HG03354 (cell line): ENCODE measurements at regions not wholly inside any gene's neighbourhood (a gene's known extent, or its start where the extent isn't known, plus 50 kb on each side); places are given as distances from the start of the nearest gene placed in this dataset.

Experiments used
- ATAC-seq: cut with Tn5 transposase; IDR thresholded peaks from one replicate; pipeline ENCODE4 v1.9.1; 2021; ENCODE audit warnings: mild to moderate bottlenecking; ENCODE audit not compliant: unreplicated experiment, poor library complexity, severe bottlenecking

GRCh38 chr4:138329506-138330070 is 87.4 kb upstream of the SLC7A11 start:
- ATAC-seq: no peak

DNA sequence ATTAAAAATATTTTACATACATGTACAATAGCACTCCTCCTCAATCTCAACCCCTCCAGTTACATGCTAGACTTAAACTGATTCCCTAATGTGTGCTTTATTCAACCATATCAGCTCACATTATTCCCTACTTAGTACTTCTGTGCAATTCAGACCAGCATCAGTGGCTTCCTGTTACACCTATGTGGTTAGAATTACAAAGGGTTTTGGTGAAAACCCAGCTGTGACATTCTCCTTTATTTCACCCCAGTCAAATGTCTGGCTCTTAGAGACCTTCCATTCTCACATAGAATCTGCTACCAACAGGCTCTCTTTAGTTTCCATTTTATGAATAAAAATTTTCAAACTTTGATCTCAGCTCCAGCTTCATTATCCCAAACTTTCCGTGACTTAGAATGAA is 85.2 kb upstream of the SLC7A11 start:
- ATAC-seq: no peak

DNA sequence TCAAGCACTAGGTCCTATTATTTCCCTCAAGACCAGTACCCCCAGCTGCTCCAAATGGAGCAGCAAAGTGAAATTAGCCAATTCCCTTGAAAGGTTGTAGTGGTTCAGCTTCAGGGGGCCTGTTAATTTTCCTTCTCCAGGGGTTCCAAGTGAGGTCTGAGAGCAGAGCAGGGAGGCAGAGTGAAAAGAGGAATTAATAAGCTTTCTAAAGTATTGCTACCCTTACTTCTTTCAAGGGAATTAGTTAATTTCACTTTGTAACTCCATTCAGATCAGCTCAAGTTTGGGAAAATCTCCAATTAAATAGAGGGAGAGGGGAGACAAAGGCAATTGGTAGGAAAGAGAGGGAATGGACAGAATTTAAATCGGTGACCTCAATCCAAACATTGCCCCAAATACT is 78.7 kb upstream of the SLC7A11 start:
- no peak for ATAC-seq

- no peak for ATAC-seq
Measured at GRCh38 chr4:138320030-138320429, 77.9 kb upstream of the SLC7A11 start.

DNA sequence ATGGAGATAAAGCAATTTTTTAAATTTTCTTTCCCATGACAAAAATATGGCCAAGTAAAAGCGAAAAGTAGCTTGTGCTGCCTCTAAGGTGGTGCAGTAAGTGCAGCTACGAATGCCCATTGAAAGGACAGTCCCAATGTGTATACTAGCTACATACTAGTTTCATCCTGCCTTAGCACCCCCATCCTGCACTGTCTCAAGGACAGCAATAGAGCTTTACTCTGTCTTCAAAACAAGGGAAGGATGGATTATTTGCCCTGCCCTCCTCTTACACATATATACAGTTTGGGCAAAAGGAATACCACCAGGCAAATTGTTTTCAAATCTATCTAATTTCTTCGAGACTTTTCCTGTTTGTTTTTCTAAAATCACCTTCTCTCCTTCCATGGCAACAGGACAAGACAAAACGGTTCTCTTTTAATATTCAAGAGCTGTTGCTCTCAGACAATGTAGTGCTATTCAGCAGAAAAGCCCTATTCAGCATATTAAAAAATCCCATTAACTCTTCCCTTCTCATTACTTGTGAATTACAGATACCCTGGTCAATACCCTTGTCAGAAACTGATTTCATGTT is 75.1 kb upstream of the SLC7A11 start:
- no peak for ATAC-seq

DNA sequence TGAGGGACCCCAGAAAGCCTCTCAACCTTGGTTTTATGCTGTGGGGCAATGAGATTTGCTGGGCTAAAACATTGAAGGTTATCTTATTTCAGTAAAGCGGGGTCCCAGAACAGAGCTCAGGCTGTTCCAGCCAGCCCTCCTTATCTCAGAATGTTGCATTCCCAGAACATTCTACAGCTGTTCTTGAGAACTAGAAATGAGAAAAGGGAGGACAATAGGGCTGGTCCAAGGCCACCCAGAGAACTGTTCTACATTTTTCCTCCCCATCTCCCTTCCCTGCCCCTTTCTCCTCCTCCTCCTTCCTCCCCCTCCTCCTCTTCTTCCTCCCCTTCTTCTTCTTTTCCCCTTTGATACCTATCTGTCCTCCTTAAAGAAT is 70.4 kb upstream of the SLC7A11 start:
- ATAC-seq: no peak

- no peak for ATAC-seq
Measured at GRCh38 chr4:138311771-138312535, 69.8 kb upstream of the SLC7A11 start.

DNA sequence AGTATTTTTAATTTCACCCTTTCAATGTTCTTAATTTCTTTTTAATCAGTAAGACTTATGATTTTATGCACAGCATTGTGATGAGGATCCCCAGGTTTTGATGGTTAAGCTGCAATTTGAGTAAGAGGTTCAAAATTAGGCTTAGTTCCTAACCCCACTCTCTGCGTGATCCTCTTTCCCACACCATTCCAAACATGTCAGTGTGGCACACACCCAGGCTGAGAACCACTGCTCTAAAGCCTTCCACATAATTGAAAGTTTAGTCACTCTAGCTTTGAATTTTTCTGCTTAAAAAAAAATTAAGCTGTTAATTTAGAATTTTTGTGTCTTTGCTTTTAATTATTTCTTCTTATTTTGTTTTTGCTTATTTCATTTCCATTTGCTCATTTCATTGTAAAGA is 68.8 kb upstream of the SLC7A11 start:
- no peak for ATAC-seq

- no peak for ATAC-seq
Measured at GRCh38 chr4:138310498-138310897, 68.3 kb upstream of the SLC7A11 start.

GRCh38 chr4:138308356-138308755 is 66.2 kb upstream of the SLC7A11 start:
- ATAC-seq: no peak

DNA sequence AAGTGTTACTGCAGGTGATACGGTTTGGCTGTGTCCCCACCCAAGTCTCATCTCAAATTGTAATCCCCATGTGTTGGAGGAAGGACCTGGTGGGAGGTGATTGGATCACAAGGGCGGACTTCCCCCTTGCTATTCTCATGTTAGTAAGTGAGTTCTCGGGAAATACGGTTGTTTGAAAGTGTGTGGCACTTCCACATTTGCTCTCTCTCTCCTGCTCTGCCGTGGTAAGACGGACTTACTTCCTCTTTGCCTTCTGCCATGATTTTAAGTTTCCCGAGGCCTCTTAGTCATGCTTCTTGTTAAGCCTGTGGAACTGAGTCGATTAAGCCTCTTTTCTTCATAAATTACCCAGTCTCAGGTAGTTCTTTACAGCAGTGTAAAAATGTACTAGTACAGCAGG is 65.2 kb upstream of the SLC7A11 start:
- no peak for ATAC-seq

GRCh38 chr4:138305050-138305449 is 62.9 kb upstream of the SLC7A11 start:
- no peak for ATAC-seq

GRCh38 chr4:138301536-138301935 is 59.4 kb upstream of the SLC7A11 start:
- no peak for ATAC-seq

GRCh38 chr4:138300616-138301015 is 58.5 kb upstream of the SLC7A11 start:
- no peak for ATAC-seq

DNA sequence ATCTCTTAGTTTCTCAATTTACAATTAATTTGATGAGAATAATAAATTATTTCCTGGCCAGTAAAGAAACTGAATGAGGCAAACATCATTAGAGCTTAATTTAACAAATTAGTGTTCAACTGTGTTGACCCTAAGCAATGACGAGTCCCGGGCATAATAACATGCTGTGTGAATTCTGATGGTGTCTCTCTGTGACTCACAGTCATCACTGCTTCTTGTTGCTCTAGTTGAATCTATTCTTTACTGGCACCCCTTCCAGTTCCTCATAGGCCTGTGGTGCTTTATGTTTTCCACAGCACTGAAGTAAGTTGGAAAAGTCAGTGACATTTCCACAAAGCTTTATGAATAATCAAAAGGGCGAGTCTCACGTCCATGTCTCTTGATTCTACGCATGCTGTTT is 57.7 kb upstream of the SLC7A11 start:
- ATAC-seq: no peak

DNA sequence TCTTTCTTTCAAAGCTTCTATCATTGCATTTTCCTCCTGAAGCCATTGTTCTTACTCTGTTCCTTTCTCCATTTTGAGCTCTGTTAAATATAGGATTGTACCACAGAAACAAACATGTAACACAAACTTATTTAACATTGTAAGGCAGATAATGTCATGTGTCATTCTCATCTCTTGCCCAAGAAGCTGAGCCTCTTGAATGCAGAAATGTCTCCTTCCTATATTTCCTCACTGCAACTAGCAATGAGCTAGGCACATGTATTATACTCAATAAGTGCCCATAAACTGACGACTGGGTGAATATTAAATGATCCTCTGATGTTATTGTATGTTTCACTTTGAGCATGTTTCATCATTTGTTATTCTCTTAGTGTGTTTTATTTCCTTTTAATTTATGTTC is 56.7 kb upstream of the SLC7A11 start:
- no peak for ATAC-seq

GRCh38 chr4:138298431-138298830 is 56.3 kb upstream of the SLC7A11 start:
- no peak for ATAC-seq

GRCh38 chr4:138297743-138298405 is 55.7 kb upstream of the SLC7A11 start:
- ATAC-seq: no peak

- ATAC-seq: no peak
Measured at GRCh38 chr4:138292321-138292720, 50.2 kb upstream of the SLC7A11 start.
